GM12891 (cell line): ENCODE measurements at regions not wholly inside any gene's neighbourhood (a gene's known extent, or its start where the extent isn't known, plus 50 kb on each side); places are given as distances from the start of the nearest gene placed in this dataset.

Source experiments
- PAX5 ChIP-seq: IDR thresholded peaks from 2 replicates; pipeline ENCODE4 v1.6.1; 2011; ENCODE audit warnings: low read length, moderate library complexity, mild to moderate bottlenecking; ENCODE audit not compliant: insufficient read depth, severe bottlenecking
- POLR2A ChIP-seq: IDR thresholded peaks from 2 replicates; pipeline ENCODE4 v1.6.1; 2011; ENCODE audit warnings: low read depth, low read length, control low read depth
- POLR2AphosphoS5 ChIP-seq: IDR thresholded peaks from 2 replicates; pipeline ENCODE4 v1.6.1; 2011; ENCODE audit warnings: low read depth, low read length, control low read depth
- SPI1 ChIP-seq: IDR thresholded peaks from 2 replicates; pipeline ENCODE4 v1.6.1; 2011; ENCODE audit warnings: low read depth, low read length, control low read depth
- TAF1 ChIP-seq: IDR thresholded peaks from 2 replicates; pipeline ENCODE4 v1.6.1; 2011; ENCODE audit warnings: low read depth, low read length, control low read depth

GRCh38 chr13:78826312-78826711 is 167.4 kb upstream of the OBI1 start:
- no peak for TF ChIP-seq POLR2AphosphoS5
- no peak for TF ChIP-seq TAF1
- no peak for TF ChIP-seq POLR2A
- no peak for TF ChIP-seq SPI1
- no peak for TF ChIP-seq PAX5
